Panc1 (cell line): ENCODE measurements at regions not wholly inside any gene's neighbourhood (a gene's known extent, or its start where the extent isn't known, plus 50 kb on each side); places are given as distances from the start of the nearest gene placed in this dataset.
"Not testable (repeated sequence)": the region's sequence is repeated elsewhere in the genome, so short reads cannot be mapped to it uniquely, and the experiment has no call there.

Experiments
- ATAC-seq: fragments of 200-7000 bp; cut with Tn5 transposase; 2 replicates; pipeline ENCODE4 v1.9.1; 2020; ENCODE audit warnings: mild to moderate bottlenecking, moderate library complexity
- BruUV-seq: library from RNA; stranded (reverse); fragments of 400-500 nt; replicated peaks from 2 replicates; lab custom pipeline; 2021; lab: Mats Ljungman, UMichigan
- CTCF ChIA-PET: fragments of 300-600 bp; sonication (Branson Sonifier 250); formaldehyde crosslinking; loops from one replicate; lab custom pipeline; 2022; ENCODE audit warnings: antibody characterized with exemption; lab: Charles Lee
- POLR2A ChIA-PET: fragments of 300-600 bp; sonication (Branson Sonifier 250); formaldehyde crosslinking; loops from one replicate; lab custom pipeline; 2022; ENCODE audit warnings: antibody characterized with exemption; lab: Charles Lee
- DNase-seq: peaks from one replicate; pipeline ENCODE4 v3.0.0-alpha.2; 2010; ENCODE audit warnings: low read depth, low spot score
- H3K27ac ChIP-seq: 2 replicates; pipeline ENCODE4 v1.5.1; 2011; ENCODE audit warnings: mild to moderate bottlenecking, low read length, inconsistent platforms
- H3K27me3 ChIP-seq: fragments of 200-500 bp; sonication (Bioruptor generic); 2 replicates; pipeline ENCODE4 v1.6.0; 2014; ENCODE audit warnings: low read length, inconsistent platforms; ENCODE audit not compliant: control insufficient read depth, insufficient read depth
- H3K36me3 ChIP-seq: fragments of 200-500 bp; sonication (Bioruptor generic); 2 replicates; pipeline ENCODE4 v1.5.1; 2014; ENCODE audit warnings: inconsistent platforms, mild to moderate bottlenecking, low read length, moderate library complexity; ENCODE audit not compliant: control insufficient read depth, insufficient read depth
- H3K4me1 ChIP-seq: 2 replicates; pipeline ENCODE4 v1.5.1; 2011; ENCODE audit warnings: inconsistent platforms, mild to moderate bottlenecking, low read length, moderate library complexity; ENCODE audit not compliant: control insufficient read depth, insufficient read depth
- H3K4me3 ChIP-seq, 2 experiments: 2 replicates each; pipeline ENCODE4 v1.5.1; 2011 to 2012; ENCODE audit warnings: low read depth in 2 of 2, low read length in 2 of 2, mild to moderate bottlenecking in 2 of 2, inconsistent platforms in 1 of 2, moderate library complexity in 1 of 2
- H3K9me3 ChIP-seq: fragments of 200-500 bp; sonication (Bioruptor generic); 2 replicates; pipeline ENCODE4 v1.5.1; 2014; ENCODE audit warnings: low read depth, mild to moderate bottlenecking, inconsistent platforms, low read length, moderate library complexity; ENCODE audit not compliant: control insufficient read depth, insufficient read depth
- CTCF ChIP-seq: fragments of 450-650 bp; IDR thresholded peaks from 2 replicates; pipeline ENCODE4 v1.5.1; 2017; ENCODE audit warnings: mild to moderate bottlenecking
- POLR2AphosphoS5 ChIP-seq: IDR thresholded peaks from 2 replicates; pipeline ENCODE4 v1.6.1; 2012; ENCODE audit warnings: mild to moderate bottlenecking, low read depth, low read length, moderate library complexity
- SIN3A ChIP-seq: IDR thresholded peaks from 2 replicates; pipeline ENCODE4 v1.6.1; 2012; ENCODE audit warnings: low read depth, mild to moderate bottlenecking, low read length, moderate library complexity, borderline replicate concordance; ENCODE audit not compliant: insufficient read depth
- TCF7L2 ChIP-seq: IDR thresholded peaks from 2 replicates; pipeline ENCODE4 v1.6.1; 2011; ENCODE audit warnings: mild to moderate bottlenecking, low read depth, low read length, inconsistent platforms
- in situ Hi-C: cut with HindIII; loops from 2 replicates; pipeline ENCODE4 v1.10.0; 2016; ENCODE audit warnings: low sequenced_read_pairs, low pct_unique_long_range_greater_than_20kb
- intact Hi-C: fragments of 100-400 bp; cut with micrococcal nuclease; formaldehyde crosslinking; loops from one replicate; pipeline ENCODE4 v1.10.0; 2022; ENCODE audit not compliant: unreplicated experiment
- TF ChIP-seq, protein P1 (sequence below), 2 experiments: IDR thresholded peaks; 2 replicates each; pipeline ENCODE4 v1.6.1; 2011 to 2012; ENCODE audit warnings: low read depth in 2 of 2, control low read depth in 1 of 2, low read length in 1 of 2, mild to moderate bottlenecking in 1 of 2, moderate library complexity in 1 of 2; ENCODE audit not compliant: insufficient read depth in 1 of 2

- intact Hi-C loops (no loop called here), in situ Hi-C loops (no loop called here)
- H3K27ac ChIP-seq = peak overlapping the region; percentile 8; the same call in 1 of the 2 replicates
- ATAC-seq = no peak
- H3K4me1 ChIP-seq = peaks cover 20% of the 10 kb centered on the region; the same call in 1 of the 2 replicates
- TF ChIP-seq, protein P1, sequence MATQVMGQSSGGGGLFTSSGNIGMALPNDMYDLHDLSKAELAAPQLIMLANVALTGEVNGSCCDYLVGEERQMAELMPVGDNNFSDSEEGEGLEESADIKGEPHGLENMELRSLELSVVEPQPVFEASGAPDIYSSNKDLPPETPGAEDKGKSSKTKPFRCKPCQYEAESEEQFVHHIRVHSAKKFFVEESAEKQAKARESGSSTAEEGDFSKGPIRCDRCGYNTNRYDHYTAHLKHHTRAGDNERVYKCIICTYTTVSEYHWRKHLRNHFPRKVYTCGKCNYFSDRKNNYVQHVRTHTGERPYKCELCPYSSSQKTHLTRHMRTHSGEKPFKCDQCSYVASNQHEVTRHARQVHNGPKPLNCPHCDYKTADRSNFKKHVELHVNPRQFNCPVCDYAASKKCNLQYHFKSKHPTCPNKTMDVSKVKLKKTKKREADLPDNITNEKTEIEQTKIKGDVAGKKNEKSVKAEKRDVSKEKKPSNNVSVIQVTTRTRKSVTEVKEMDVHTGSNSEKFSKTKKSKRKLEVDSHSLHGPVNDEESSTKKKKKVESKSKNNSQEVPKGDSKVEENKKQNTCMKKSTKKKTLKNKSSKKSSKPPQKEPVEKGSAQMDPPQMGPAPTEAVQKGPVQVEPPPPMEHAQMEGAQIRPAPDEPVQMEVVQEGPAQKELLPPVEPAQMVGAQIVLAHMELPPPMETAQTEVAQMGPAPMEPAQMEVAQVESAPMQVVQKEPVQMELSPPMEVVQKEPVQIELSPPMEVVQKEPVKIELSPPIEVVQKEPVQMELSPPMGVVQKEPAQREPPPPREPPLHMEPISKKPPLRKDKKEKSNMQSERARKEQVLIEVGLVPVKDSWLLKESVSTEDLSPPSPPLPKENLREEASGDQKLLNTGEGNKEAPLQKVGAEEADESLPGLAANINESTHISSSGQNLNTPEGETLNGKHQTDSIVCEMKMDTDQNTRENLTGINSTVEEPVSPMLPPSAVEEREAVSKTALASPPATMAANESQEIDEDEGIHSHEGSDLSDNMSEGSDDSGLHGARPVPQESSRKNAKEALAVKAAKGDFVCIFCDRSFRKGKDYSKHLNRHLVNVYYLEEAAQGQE (IDR thresholded peaks at IDR 0.05; ENCODE audit: insufficient read depth in 1 of 2, low read depth in 2 of 2, low read length in 1 of 2) = no peak
- TF ChIP-seq POLR2AphosphoS5 (no peak), CTCF (no peak)
- no peak for DNase-seq
- H3K27me3 ChIP-seq = no peaks in the 10 kb centered on the region
- H3K9me3 ChIP-seq = no peaks in the 10 kb centered on the region
- H3K4me3 ChIP-seq = no peak overlapping the region
- no TSS peak for BruUV-seq
- ChIA-PET CTCF (no interaction called here), POLR2A (no interaction called here)
- no peaks in the 10 kb centered on the region for H3K36me3 ChIP-seq
Measured at GRCh38 chr7:17108049-17108584, 190.3 kb upstream of the AHR start.

DNA sequence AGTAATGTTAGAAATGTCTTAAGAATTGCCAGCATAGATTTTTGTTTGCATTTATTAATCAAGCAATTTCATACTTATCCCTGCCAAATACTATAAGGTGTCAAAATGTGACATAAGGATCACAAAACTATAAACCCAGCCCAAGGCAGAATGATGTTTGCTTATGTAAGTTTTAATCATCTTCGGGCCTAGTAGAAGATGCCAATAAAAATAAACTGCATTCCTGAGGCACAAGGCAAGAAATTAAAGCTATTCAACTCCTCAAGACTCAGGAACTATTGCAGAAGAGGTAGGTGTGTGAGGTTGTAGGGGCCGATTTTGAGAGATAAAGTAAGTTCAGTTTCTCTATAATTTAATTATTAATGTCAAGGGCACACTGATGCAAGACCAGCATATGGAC, 189.4 kb upstream of the AHR start:
- H3K9me3 ChIP-seq = no peaks in the 10 kb centered on the region
- H3K4me1 ChIP-seq = peaks cover 20% of the 10 kb centered on the region; the same call in 1 of the 2 replicates
- CTCF ChIA-PET = no interaction called here
- ATAC-seq (peak; percentile 71), DNase-seq (no peak)
- in situ Hi-C loops (no loop called here), intact Hi-C loops (no loop called here)
- no peak overlapping the region for H3K27ac ChIP-seq
- no peak overlapping the region for H3K4me3 ChIP-seq
- BruUV-seq = no TSS peak
- POLR2A ChIA-PET = no interaction called here
- H3K27me3 ChIP-seq = no peaks in the 10 kb centered on the region
- TF ChIP-seq, protein P1 (IDR thresholded peaks at IDR 0.05; ENCODE audit: insufficient read depth in 1 of 2, low read depth in 2 of 2, low read length in 1 of 2) = no peak
- TF ChIP-seq TCF7L2 (peak; percentile 78), POLR2AphosphoS5 (peak; percentile 29; the same call in 1 of the 2 replicates), SIN3A (no peak), CTCF (no peak)
- H3K36me3 ChIP-seq = no peaks in the 10 kb centered on the region

DNA sequence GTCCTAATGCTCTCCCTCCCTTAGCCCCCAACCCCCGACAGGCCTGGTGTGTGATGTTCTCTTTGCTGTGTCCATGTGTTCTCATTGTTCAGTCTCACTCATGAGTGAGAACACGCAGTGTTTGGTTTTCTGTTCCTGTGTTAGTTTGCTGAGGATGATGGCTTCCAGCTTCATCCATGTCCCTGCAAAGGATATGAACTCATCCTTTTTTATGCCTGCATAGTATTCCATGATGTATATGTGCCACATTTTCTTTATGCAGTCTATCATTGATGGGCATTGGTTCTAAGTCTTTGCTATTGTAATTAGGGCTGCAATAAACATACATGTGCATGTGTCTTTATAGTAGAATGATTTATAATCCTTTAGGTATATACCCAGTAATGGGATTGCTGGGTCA, 184.7 kb upstream of the AHR start:
- H3K36me3 ChIP-seq, H3K4me1 ChIP-seq, in situ Hi-C loops, DNase-seq, H3K27me3 ChIP-seq, POLR2A ChIA-PET, H3K9me3 ChIP-seq, ATAC-seq, H3K27ac ChIP-seq, H3K4me3 ChIP-seq, CTCF ChIA-PET, BruUV-seq, intact Hi-C loops: not testable (repeated sequence)
